ENCODE measurements at regions not wholly inside any gene's neighbourhood (a gene's known extent, or its start where the extent isn't known, plus 50 kb on each side); places are given as distances from the start of the nearest gene placed in this dataset.

DNA sequence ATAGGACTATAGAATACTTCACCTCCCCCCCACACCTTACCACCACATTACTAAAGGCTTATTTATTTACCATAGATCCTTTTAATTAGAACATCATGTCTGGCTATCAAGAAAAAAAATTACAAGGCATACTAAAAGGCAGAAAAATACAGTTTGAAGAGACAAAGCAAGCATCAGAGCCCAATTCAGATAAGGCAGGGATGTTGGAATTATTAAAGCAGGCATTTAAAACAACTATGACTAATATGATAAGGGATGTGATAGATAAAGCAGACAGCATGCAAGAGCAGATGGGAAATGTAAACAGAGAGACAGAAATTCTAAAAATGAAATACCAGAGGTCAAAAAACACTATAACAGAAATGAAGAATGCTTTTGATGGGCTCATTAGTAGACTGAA lies 55.4 kb upstream of the SMIM21 start:
- no peak overlapping the region for H3K9ac ChIP-seq (ENCODE audit: low read depth, low read length)
- no peak overlapping the region for H3K27ac ChIP-seq (ENCODE audit: low read depth, low read length)
- H3K9me3 ChIP-seq (ENCODE audit: control insufficient read depth, insufficient read depth, low read length): peaks cover 16% of the 10 kb centered on the region
- H3K27me3 ChIP-seq (ENCODE audit: control insufficient read depth, insufficient read depth, low read length): no peaks in the 10 kb centered on the region
- no peaks in the 10 kb centered on the region for H3K4me1 ChIP-seq (ENCODE audit: control insufficient read depth, insufficient read depth, low read length)
- H3K4me3 ChIP-seq (ENCODE audit: low read depth, low read length): no peak overlapping the region
- no peaks in the 10 kb centered on the region for H3K36me3 ChIP-seq (ENCODE audit: control insufficient read depth, insufficient read depth, low read length)

DNA sequence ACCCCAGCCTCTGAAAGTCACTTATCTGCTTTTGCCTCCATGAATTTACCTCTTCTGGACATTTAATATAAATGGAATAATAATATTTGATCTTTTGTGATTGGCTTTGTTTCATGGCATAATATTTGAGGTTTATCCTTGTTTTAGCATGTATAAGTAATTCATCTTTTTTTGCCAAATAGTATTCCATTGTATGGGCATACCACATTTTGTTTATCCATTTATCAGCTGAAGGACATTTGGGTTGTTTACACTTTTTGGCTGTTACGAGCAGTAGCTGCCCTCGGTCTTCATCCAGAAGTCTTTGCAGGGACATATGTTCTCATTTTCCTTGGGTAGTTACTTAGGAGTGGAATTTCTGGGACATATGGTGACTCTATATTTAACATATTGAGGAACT lies 53.0 kb upstream of the SMIM21 start:
- no peaks in the 10 kb centered on the region for H3K27me3 ChIP-seq (ENCODE audit: control insufficient read depth, insufficient read depth, low read length)

DNA sequence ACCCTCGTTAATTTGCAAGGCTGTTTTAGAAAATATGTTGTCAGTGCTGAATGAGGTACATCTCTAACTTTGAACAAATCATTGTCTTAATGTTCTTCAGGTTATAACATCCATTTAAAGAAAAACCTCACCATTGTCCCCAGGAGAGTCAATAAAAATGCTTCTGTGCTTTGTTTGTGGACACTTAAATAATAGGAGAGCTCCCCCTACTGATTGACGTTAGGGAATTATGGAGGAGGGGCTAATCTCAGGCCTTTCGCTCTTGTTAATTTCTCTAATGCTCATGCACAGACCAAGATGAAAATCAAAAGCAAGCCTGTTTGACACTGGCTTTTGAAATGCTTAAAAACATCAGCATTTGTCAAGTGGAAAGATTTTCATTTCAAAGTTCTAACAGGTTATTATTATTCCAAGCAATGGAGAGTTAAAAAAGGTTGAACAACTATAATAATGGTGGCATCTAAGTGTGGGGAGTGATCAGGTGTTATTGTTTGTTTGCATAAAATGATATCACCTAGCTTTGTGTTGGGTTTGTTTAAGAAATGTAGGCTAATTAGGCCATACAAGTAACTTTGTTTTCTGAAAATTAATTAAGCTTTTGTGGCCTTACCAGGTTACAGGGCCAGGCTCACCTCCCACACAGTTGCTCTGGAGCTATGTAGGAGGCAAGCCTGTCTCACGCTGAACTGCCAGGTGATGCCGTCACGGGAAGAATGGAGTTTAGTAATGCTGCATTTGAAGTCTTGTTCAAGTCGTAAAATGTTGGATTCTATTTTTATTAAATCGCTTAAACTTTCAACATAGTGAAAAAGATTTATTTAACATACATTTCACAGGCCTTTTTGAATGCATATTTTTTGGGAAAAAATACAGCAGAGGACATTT lies 51.7 kb upstream of the SMIM21 start:
- no peak overlapping the region for H3K4me3 ChIP-seq (ENCODE audit: low read depth, low read length)
- H3K4me1 ChIP-seq (ENCODE audit: control insufficient read depth, insufficient read depth, low read length): peaks cover 9% of the 10 kb centered on the region
- no peaks in the 10 kb centered on the region for H3K27me3 ChIP-seq (ENCODE audit: control insufficient read depth, insufficient read depth, low read length)
- H3K27ac ChIP-seq (ENCODE audit: low read depth, low read length): no peak overlapping the region
- H3K9ac ChIP-seq (ENCODE audit: low read depth, low read length): no peak overlapping the region
- H3K36me3 ChIP-seq (ENCODE audit: control insufficient read depth, insufficient read depth, low read length): no peaks in the 10 kb centered on the region
- H3K9me3 ChIP-seq (ENCODE audit: control insufficient read depth, insufficient read depth, low read length): peaks cover 16% of the 10 kb centered on the region

More for the DNA sequence above, 53.0 kb upstream of the SMIM21 start:
- peaks cover 5% of the 10 kb centered on the region for H3K4me1 ChIP-seq (ENCODE audit: control insufficient read depth, insufficient read depth, low read length)
- H3K4me3 ChIP-seq (ENCODE audit: low read depth, low read length): no peak overlapping the region
- peaks cover 16% of the 10 kb centered on the region for H3K9me3 ChIP-seq (ENCODE audit: control insufficient read depth, insufficient read depth, low read length)
- H3K9ac ChIP-seq (ENCODE audit: low read depth, low read length): no peak overlapping the region
- H3K27ac ChIP-seq (ENCODE audit: low read depth, low read length): no peak overlapping the region
- no peaks in the 10 kb centered on the region for H3K36me3 ChIP-seq (ENCODE audit: control insufficient read depth, insufficient read depth, low read length)

DNA sequence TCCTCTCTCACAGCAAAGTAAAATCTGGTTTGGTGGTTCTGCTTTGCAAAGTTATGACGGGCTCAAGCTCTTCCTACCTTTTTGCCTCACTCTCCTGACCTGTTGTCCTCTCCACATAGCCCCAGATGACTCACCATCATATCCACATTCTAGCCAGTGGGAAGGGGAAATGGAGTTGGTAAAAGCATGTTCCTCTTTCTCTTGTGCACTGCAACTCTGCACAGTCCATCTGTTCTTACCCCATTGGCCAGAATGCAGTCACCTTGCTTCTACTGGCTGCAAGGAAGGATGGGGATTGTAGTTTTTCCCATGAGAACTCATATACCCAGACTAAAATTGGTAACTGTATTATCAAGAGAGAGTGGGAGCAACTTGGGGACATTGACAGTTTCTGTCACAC lies 50.4 kb upstream of the SMIM21 start:
- Histone ChIP-seq H3K4me3 (ENCODE audit: low read depth, low read length) (no peak overlapping the region), H3K27me3 (ENCODE audit: control insufficient read depth, insufficient read depth, low read length) (no peaks in the 10 kb centered on the region), H3K9ac (ENCODE audit: low read depth, low read length) (no peak overlapping the region), H3K36me3 (ENCODE audit: control insufficient read depth, insufficient read depth, low read length) (no peaks in the 10 kb centered on the region), H3K9me3 (ENCODE audit: control insufficient read depth, insufficient read depth, low read length) (peaks cover 8% of the 10 kb centered on the region), H3K27ac (ENCODE audit: low read depth, low read length) (no peak overlapping the region), H3K4me1 (ENCODE audit: control insufficient read depth, insufficient read depth, low read length) (peaks cover 9% of the 10 kb centered on the region)
